Osteoblast (primary cell): ENCODE measurements at regions not wholly inside any gene's neighbourhood (a gene's known extent, or its start where the extent isn't known, plus 50 kb on each side); places are given as distances from the start of the nearest gene placed in this dataset.

Source experiments
- DNase-seq: peaks from one replicate; pipeline ENCODE4 v3.0.0; 2011; ENCODE audit warnings: low spot score, mixed read lengths; ENCODE audit not compliant: insufficient read length; ENCODE audit errors: missing footprints
- H2AFZ ChIP-seq: 2 replicates; pipeline ENCODE4 v1.6.0; 2011; ENCODE audit warnings: mild to moderate bottlenecking, low read length
- H3K27ac ChIP-seq: 2 replicates; pipeline ENCODE4 v1.5.1; 2011; ENCODE audit warnings: mild to moderate bottlenecking, low read depth, low read length, moderate library complexity
- H3K27me3 ChIP-seq: 2 replicates; pipeline ENCODE4 v1.6.0; 2012; ENCODE audit warnings: mild to moderate bottlenecking, control low read depth, inconsistent platforms, low read length, moderate library complexity; ENCODE audit not compliant: insufficient read depth
- H3K36me3 ChIP-seq: 2 replicates; pipeline ENCODE4 v1.5.1; 2011; ENCODE audit warnings: mild to moderate bottlenecking, low read length, control low read depth, moderate library complexity; ENCODE audit not compliant: insufficient read depth
- H3K4me1 ChIP-seq: 2 replicates; pipeline ENCODE4 v1.5.1; 2011; ENCODE audit warnings: mild to moderate bottlenecking, low read length, control low read depth, moderate library complexity; ENCODE audit not compliant: insufficient read depth
- H3K4me2 ChIP-seq: 2 replicates; pipeline ENCODE4 v1.6.0; 2011; ENCODE audit warnings: mild to moderate bottlenecking, low read length; ENCODE audit not compliant: insufficient read depth
- H3K4me3 ChIP-seq: fragments of 200-600 bp; sonication (generic); 3 replicates; pipeline ENCODE4 v1.5.1; 2012; ENCODE audit warnings: mild to moderate bottlenecking, low read length, inconsistent platforms; ENCODE audit not compliant: insufficient read depth
- H3K79me2 ChIP-seq: 2 replicates; pipeline ENCODE4 v1.6.0; 2012; ENCODE audit warnings: mild to moderate bottlenecking, low read length, control low read depth, inconsistent platforms; ENCODE audit not compliant: insufficient read depth
- H3K9me3 ChIP-seq: 2 replicates; pipeline ENCODE4 v1.5.1; 2011; ENCODE audit warnings: low read depth, low read length, control low read depth
- H4K20me1 ChIP-seq: 2 replicates; pipeline ENCODE4 v1.6.0; 2012; ENCODE audit warnings: mild to moderate bottlenecking, low read length, control low read depth; ENCODE audit not compliant: insufficient read depth
- TF ChIP-seq, protein P1 (sequence below): IDR thresholded peaks from 2 replicates; pipeline ENCODE4 v1.5.1; 2011; ENCODE audit warnings: mild to moderate bottlenecking, low read depth, low read length, moderate library complexity; ENCODE audit errors: extremely low read depth

DNA sequence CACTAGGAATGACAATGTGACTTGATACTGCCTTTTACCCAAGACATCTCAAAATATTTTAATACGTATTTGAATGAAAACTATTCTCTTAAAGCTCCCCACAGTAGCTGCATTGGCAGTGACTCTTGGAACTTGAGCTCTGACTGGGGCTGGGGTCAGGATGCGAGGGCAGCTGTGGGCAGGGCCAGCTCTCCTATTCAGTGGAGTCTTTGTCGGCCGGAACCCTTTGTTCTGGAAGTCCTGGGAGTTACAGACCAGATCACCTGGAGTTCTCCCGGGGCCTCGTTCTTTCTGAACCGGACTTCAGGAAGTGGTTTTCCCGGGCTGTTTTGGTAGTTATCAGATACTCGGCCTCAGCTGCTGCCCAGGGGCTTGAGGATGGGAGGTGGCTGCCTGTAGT lies 84.9 kb downstream of the NPIPB11 start:
- Histone ChIP-seq H3K36me3 (no peaks in the 10 kb centered on the region), H3K27me3 (no peaks in the 10 kb centered on the region), H3K4me1 (peaks cover 11% of the 10 kb centered on the region), H3K4me3 (no peak overlapping the region), H3K9me3 (no peaks in the 10 kb centered on the region), H3K4me2 (no peak overlapping the region), H3K79me2 (no peaks in the 10 kb centered on the region), H2AFZ (no peak overlapping the region), H3K27ac (no peak overlapping the region), H4K20me1 (no peaks in the 10 kb centered on the region)
- DNase-seq: peak; percentile 50
- TF ChIP-seq, protein P1, sequence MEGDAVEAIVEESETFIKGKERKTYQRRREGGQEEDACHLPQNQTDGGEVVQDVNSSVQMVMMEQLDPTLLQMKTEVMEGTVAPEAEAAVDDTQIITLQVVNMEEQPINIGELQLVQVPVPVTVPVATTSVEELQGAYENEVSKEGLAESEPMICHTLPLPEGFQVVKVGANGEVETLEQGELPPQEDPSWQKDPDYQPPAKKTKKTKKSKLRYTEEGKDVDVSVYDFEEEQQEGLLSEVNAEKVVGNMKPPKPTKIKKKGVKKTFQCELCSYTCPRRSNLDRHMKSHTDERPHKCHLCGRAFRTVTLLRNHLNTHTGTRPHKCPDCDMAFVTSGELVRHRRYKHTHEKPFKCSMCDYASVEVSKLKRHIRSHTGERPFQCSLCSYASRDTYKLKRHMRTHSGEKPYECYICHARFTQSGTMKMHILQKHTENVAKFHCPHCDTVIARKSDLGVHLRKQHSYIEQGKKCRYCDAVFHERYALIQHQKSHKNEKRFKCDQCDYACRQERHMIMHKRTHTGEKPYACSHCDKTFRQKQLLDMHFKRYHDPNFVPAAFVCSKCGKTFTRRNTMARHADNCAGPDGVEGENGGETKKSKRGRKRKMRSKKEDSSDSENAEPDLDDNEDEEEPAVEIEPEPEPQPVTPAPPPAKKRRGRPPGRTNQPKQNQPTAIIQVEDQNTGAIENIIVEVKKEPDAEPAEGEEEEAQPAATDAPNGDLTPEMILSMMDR: no peak

DNA sequence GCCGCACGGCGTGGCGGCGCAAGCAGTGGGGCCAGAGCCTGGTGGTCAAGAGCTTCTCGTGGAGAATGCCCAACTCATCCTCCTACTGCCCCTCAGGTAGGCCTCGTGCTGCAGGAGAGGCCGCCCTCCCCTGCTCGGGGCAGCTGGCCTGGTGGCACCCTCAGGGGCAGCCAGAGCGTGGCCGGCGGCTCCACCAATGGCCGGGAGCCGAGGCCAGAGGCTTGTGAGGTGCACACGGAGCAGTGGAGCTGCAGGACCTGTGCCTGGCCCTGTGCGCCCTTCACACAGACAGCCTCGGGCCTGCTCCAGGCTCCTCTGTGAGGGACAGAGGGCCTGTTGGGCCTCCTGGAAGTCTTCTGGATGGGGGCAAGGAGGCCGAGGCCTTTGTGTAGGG lies 85.5 kb downstream of the NPIPB11 start:
- DNase-seq: peak; percentile 4
- Histone ChIP-seq H3K79me2 (no peaks in the 10 kb centered on the region), H3K27me3 (no peaks in the 10 kb centered on the region), H2AFZ (no peak overlapping the region), H3K36me3 (no peaks in the 10 kb centered on the region), H4K20me1 (no peaks in the 10 kb centered on the region), H3K9me3 (no peaks in the 10 kb centered on the region), H3K4me3 (no peak overlapping the region), H3K4me1 (peaks cover 11% of the 10 kb centered on the region), H3K27ac (no peak overlapping the region), H3K4me2 (no peak overlapping the region)
- TF ChIP-seq, protein P1: no peak

DNA sequence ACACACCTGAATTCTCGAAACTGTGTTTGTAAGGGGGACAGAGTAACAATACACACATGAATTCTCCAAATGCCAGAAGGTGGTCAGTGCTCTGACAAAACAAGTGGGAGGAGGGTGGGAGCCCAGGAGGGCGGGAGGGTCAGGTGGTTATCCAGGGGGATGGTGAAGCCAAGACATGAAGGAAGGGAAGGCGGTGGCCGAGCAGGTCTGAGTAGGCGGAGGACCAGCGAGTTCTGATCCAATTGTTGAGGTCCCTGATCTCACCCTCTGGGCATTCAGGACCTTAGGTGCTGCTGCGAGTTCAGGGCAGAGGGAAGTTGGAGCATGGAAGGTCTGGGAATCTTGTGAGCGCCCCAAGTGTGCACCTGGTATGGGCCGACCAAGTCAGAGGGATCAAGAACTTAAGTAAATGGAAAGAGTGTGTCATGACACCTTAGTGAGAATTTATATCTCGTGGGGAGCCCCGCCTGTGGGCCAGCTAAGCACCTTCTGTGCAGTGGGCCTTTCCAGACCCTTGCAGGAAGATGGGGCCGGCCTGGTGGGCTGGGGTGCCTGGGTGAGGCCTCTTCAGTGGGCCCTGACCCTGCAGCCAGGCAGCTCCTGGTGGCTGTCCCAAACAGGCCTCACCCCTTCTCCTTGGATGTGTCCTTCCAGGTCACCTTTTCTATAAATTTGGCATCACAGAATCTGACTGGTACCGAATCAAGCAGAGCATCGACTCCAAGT lies 86.1 kb downstream of the NPIPB11 start:
- Histone ChIP-seq H3K27me3 (no peaks in the 10 kb centered on the region), H3K4me3 (no peak overlapping the region), H3K9me3 (no peaks in the 10 kb centered on the region), H2AFZ (no peak overlapping the region), H3K4me1 (peaks cover 11% of the 10 kb centered on the region), H3K79me2 (no peaks in the 10 kb centered on the region), H3K36me3 (no peaks in the 10 kb centered on the region), H3K27ac (no peak overlapping the region), H4K20me1 (no peaks in the 10 kb centered on the region), H3K4me2 (no peak overlapping the region)
- DNase-seq: peak; percentile 57
- TF ChIP-seq, protein P1: no peak

DNA sequence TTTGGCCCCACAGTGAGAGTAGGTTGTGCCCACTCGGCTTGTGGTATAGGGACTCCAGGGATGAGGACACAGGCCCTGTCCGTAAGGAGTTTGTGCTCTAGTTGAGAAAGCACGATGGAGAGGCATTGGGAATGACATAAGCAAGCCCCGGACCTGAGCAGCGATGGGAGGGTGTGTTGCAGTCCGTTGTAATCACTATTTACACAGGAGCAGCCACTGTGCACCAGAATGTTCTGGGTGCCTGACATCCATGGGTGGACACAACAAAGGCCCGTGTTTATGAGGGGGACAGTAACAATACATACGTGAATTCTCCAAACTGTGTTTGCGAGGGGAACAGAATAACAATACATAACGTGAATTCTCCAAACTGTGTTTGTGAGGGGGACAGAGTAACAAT lies 86.8 kb downstream of the NPIPB11 start:
- H3K27me3 ChIP-seq: no peaks in the 10 kb centered on the region
- H3K4me2 ChIP-seq: no peak overlapping the region
- no peaks in the 10 kb centered on the region for H4K20me1 ChIP-seq
- H2AFZ ChIP-seq: no peak overlapping the region
- TF ChIP-seq, protein P1: no peak
- no peaks in the 10 kb centered on the region for H3K79me2 ChIP-seq
- no peak overlapping the region for H3K27ac ChIP-seq
- H3K4me3 ChIP-seq: no peak overlapping the region
- DNase-seq: peak; percentile 22
- H3K4me1 ChIP-seq: peaks cover 11% of the 10 kb centered on the region
- no peaks in the 10 kb centered on the region for H3K9me3 ChIP-seq
- no peaks in the 10 kb centered on the region for H3K36me3 ChIP-seq
